Sigmoid colon (tissue), 6 donors: ENCODE measurements at regions not wholly inside any gene's neighbourhood (a gene's known extent, or its start where the extent isn't known, plus 50 kb on each side); places are given as distances from the start of the nearest gene placed in this dataset.

Experiments
- DNase-seq: peaks from one replicate; pipeline ENCODE4 v3.0.0-alpha.2; 2019
- H3K27ac ChIP-seq, 4 donors: fragments of 200-600 bp; sonication (generic); one replicate each; pipeline ENCODE4 v1.5.1; 2016 to 2019; ENCODE audit warnings: mild to moderate bottlenecking in 1 of 4
- H3K27me3 ChIP-seq, 3 donors: fragments of 200-600 bp; sonication (generic); one replicate each; pipeline ENCODE4 v1.5.1; 2019; ENCODE audit warnings: mild to moderate bottlenecking in 1 of 3
- H3K36me3 ChIP-seq, 4 donors: fragments of 200-600 bp; sonication (generic); one replicate each; pipeline ENCODE4 v1.5.1; 2016 to 2019
- H3K4me1 ChIP-seq, 4 donors: fragments of 200-600 bp; sonication (generic); one replicate each; pipeline ENCODE4 v1.5.1; 2017 to 2019
- H3K4me3 ChIP-seq, 4 donors: fragments of 200-600 bp; sonication (generic); one replicate each; pipeline ENCODE4 v1.5.1; 2017 to 2019; ENCODE audit warnings: mild to moderate bottlenecking in 2 of 4, moderate library complexity in 1 of 4
- H3K9me3 ChIP-seq, 4 donors: fragments of 200-600 bp in 3 of 4; sonication (generic) in 3 of 4; one replicate each; pipeline versions ENCODE4 v1.5.1 to v1.6.1; 2013 to 2019
- EP300 ChIP-seq, 4 donors: sonication (generic); formaldehyde crosslinking; IDR thresholded peaks; one replicate each; pipeline ENCODE4 v1.6.1; 2017; ENCODE audit warnings: antibody characterized with exemption in 4 of 4
- POLR2A ChIP-seq, 2 donors: fragments of 450-650 bp; IDR thresholded peaks; one replicate each; pipeline ENCODE4 v1.6.1; 2016; ENCODE audit warnings: antibody characterized with exemption in 2 of 2, mild to moderate bottlenecking in 2 of 2, moderate library complexity in 2 of 2
- POLR2AphosphoS5 ChIP-seq, 4 donors: sonication (generic); formaldehyde crosslinking; IDR thresholded peaks; one replicate each; pipeline ENCODE4 v1.6.1; 2017; ENCODE audit warnings: antibody characterized with exemption in 4 of 4
- WGBS, 2 donors: extraction: QIAGEN DNeasy Blood & Tissue Kit; methylation state at CpG; one replicate each; pipeline ENCODE4 v1.1.7; 2013; 5-methylcytosine and 5-hydroxymethylcytosine counted together
- intact Hi-C: fragments of 100-400 bp; cut with DNase I; formaldehyde crosslinking; loops from one replicate; pipeline ENCODE4 v1.15.1; 2023
- TF ChIP-seq, protein P1 (sequence below), 4 experiments: fragments of 450-650 bp in 3 of 4; fragments of 200-600 bp in 1 of 4; IDR thresholded peaks; one replicate each; pipeline ENCODE4 v1.5.1; 2016 to 2019; ENCODE audit warnings: antibody characterized with exemption in 4 of 4, mild to moderate bottlenecking in 3 of 4, moderate library complexity in 2 of 4
- donor health status: healthy with polysubstance abuse.
- donor health status: healthy.

DNA sequence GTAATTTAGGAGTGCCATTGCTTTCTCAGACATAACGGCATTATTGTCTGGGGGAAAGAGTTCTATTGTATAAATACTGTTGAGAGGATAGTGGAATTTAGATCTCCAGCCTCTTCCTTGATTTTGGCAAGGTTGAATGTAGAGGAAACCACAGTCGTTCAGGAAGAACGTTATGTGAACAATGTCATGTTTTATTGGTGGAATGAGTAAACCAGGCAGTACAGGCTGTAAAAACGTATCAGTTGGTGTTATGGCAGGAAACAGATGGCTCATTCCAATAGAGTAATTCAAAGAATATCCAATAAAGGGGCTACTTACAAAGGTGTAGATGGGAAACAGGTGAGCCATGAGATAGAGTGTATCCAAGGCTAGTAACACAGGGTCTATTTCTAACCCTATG, 123.6 kb upstream of the SLC35B3 start:
- 6 to 17% methylated on average over 4 of the region's 4 CpGs for WGBS, 2 donors
- H3K36me3 ChIP-seq: no peaks in the 10 kb centered on the region

DNA sequence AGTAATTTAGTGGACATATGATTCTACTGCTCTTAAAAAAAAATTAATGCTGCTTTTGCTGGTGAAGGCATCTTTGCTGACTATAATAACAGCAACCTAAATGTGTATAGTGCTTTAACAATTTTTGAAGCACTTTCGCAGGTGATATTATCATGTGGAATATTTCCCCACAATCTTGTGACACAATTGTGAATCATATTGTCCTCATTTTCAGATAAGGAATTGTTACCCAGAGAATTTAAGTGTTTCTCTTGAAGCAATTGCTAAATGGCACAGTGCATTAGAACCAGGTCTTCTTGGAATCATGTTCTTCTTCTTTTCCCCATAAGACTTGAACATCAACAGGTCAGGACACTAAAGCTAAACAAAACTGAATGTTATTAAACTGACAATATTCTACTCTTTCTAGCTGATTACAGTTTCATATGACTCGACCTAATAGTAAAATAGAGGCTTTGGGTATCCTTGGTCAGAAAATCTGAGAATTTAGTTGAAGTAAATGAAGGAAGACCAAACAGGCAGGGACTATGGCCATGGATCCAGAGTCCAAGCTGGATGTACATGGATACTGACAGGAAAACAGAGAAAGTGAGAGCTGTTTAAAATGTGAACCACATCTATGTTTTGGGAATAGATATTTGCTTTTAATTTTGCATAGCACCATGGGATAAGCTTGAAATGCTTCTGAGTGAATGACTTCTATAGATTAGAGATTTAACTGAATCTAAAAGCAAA, 121.8 kb upstream of the SLC35B3 start:
- Histone ChIP-seq H3K4me3 (no peak overlapping the region), H3K36me3 (no peaks in the 10 kb centered on the region), H3K4me1 (no peaks in the 10 kb centered on the region), H3K27ac (no peak overlapping the region), H3K27me3 (no peaks in the 10 kb centered on the region), H3K9me3 (no peaks in the 10 kb centered on the region)
- no peak for DNase-seq
- whole genome bisulfite sequencing, 2 donors: 78 to 81% methylated on average over 2 of the region's 2 CpGs
- intact Hi-C loops: no loop called here
- TF ChIP-seq, protein P1, sequence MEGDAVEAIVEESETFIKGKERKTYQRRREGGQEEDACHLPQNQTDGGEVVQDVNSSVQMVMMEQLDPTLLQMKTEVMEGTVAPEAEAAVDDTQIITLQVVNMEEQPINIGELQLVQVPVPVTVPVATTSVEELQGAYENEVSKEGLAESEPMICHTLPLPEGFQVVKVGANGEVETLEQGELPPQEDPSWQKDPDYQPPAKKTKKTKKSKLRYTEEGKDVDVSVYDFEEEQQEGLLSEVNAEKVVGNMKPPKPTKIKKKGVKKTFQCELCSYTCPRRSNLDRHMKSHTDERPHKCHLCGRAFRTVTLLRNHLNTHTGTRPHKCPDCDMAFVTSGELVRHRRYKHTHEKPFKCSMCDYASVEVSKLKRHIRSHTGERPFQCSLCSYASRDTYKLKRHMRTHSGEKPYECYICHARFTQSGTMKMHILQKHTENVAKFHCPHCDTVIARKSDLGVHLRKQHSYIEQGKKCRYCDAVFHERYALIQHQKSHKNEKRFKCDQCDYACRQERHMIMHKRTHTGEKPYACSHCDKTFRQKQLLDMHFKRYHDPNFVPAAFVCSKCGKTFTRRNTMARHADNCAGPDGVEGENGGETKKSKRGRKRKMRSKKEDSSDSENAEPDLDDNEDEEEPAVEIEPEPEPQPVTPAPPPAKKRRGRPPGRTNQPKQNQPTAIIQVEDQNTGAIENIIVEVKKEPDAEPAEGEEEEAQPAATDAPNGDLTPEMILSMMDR (IDR thresholded peaks at IDR 0.05): no peak
- TF ChIP-seq EP300 (IDR thresholded peaks at IDR 0.05) (no peak), POLR2AphosphoS5 (IDR thresholded peaks at IDR 0.05) (no peak), POLR2A (IDR thresholded peaks at IDR 0.05) (no peak)

More for the DNA sequence above, 123.6 kb upstream of the SLC35B3 start:
- no peaks in the 10 kb centered on the region for H3K9me3 ChIP-seq
- H3K4me1 ChIP-seq: no peaks in the 10 kb centered on the region
- no peak overlapping the region for H3K4me3 ChIP-seq
- intact Hi-C loops: no loop called here
- no peak overlapping the region for H3K27ac ChIP-seq
- DNase-seq: no peak
- H3K27me3 ChIP-seq: no peaks in the 10 kb centered on the region
- TF ChIP-seq POLR2A (IDR thresholded peaks at IDR 0.05) (no peak), POLR2AphosphoS5 (IDR thresholded peaks at IDR 0.05) (no peak), EP300 (IDR thresholded peaks at IDR 0.05) (no peak)
- TF ChIP-seq, protein P1 (IDR thresholded peaks at IDR 0.05): no peak

DNA sequence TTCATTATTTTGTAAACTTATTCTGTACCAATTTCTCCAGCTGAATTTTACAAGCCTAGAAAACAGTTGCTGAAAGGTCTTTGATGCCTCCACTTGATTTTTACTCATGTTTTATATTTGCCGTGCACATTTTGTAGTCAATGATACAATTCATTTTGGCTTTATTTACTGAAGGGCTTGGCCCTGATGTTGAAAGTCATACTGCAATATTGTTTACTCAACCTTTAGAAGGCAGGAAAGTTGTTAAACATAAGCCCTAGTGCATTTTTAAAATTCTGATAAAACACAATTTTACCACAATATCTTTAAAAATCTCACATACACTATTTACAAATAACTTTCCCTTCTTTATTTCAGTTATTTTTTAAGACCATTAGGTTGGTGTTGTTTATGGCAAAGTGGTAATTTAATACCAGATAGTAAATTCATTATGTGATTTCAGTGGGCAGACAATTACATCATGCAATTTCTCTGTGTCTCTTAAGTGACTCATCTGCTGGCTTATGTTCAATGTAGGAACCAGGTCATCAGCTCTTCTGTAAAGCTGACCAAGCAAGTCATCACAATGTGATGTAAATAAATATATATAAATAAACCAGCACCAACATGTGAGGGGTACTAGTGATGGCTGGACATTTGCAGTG, 121.1 kb upstream of the SLC35B3 start:
- Histone ChIP-seq H3K9me3 (no peaks in the 10 kb centered on the region), H3K27me3 (no peaks in the 10 kb centered on the region), H3K4me3 (no peak overlapping the region), H3K36me3 (no peaks in the 10 kb centered on the region), H3K4me1 (no peaks in the 10 kb centered on the region), H3K27ac (no peak overlapping the region)
- no peak for TF ChIP-seq EP300 (IDR thresholded peaks at IDR 0.05)
- no peak for DNase-seq
- intact Hi-C loops: no loop called here
- WGBS, 2 donors: 11 to 65% methylated on average over 1 of the region's 1 CpG

GRCh38 chr6:8551993-8552392, 116.6 kb upstream of the SLC35B3 start:
- DNase-seq: no peak
- H3K36me3 ChIP-seq: no peaks in the 10 kb centered on the region
- intact Hi-C loops: no loop called here
- no peak for TF ChIP-seq EP300 (IDR thresholded peaks at IDR 0.05)
- TF ChIP-seq POLR2A (IDR thresholded peaks at IDR 0.05): no peak
- no peak for TF ChIP-seq POLR2AphosphoS5 (IDR thresholded peaks at IDR 0.05)
- TF ChIP-seq, protein P1 (IDR thresholded peaks at IDR 0.05): no peak
- H3K4me1 ChIP-seq: no peaks in the 10 kb centered on the region
- no peaks in the 10 kb centered on the region for H3K27me3 ChIP-seq
- no peak overlapping the region for H3K27ac ChIP-seq
- H3K9me3 ChIP-seq: no peaks in the 10 kb centered on the region
- 92 to 93% methylated on average over 2 of the region's 2 CpGs for WGBS, 2 donors
- no peak overlapping the region for H3K4me3 ChIP-seq

DNA sequence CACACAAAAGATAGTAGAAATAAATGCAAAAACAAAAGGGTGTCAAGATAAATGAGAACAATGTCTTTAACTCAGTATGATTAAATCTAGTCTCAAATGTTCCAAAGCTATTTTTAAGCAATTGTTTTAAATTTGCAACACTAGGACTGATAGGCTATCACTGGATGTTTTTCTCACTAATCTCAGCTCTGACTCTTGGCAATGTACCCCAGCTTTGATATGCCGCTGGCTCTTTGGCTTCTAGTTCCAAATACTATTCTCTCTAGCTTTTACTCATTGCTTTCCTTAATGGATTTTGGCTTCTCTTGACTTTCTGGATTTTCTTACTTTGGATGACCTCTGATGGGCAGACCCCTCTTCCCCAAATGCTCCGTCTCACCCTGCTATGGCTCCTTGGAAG, 116.0 kb upstream of the SLC35B3 start:
- no peak overlapping the region for H3K4me3 ChIP-seq
- no peaks in the 10 kb centered on the region for H3K4me1 ChIP-seq
- H3K36me3 ChIP-seq: no peaks in the 10 kb centered on the region
- H3K27me3 ChIP-seq: no peaks in the 10 kb centered on the region
- intact Hi-C loops: no loop called here
- no peak for TF ChIP-seq EP300 (IDR thresholded peaks at IDR 0.05)
- TF ChIP-seq, protein P1 (IDR thresholded peaks at IDR 0.05): no peak
- TF ChIP-seq POLR2A (IDR thresholded peaks at IDR 0.05): no peak
- TF ChIP-seq POLR2AphosphoS5 (IDR thresholded peaks at IDR 0.05): no peak
- DNase-seq: no peak
- WGBS, 2 donors: 94% methylated on average over 2 of the region's 2 CpGs
- H3K27ac ChIP-seq: no peak overlapping the region
- H3K9me3 ChIP-seq: no peaks in the 10 kb centered on the region
